Upper lobe of left lung (tissue), 6 donors: ENCODE measurements at regions not wholly inside any gene's neighbourhood (a gene's known extent, or its start where the extent isn't known, plus 50 kb on each side); places are given as distances from the start of the nearest gene placed in this dataset.
A peak's percentile ranks its signal among the peaks of the same experiment; 100 is the strongest.

Experiments
- ATAC-seq, 2 donors: fragments of 200-7000 bp; cut with Tn5 transposase; one replicate each; pipeline ENCODE4 v1.9.1; 2022; ENCODE audit warnings: mild to moderate bottlenecking in 2 of 2, moderate library complexity in 2 of 2; ENCODE audit not compliant: low FRiP score in 2 of 2
- DNase-seq, 2 donors: peaks; one replicate each; pipeline ENCODE4 v3.0.0-alpha.2; 2019 to 2020
- H3K27ac ChIP-seq, 4 donors: fragments of 200-600 bp; sonication (generic); one replicate each; pipeline ENCODE4 v1.5.1; 2016 to 2019
- H3K27me3 ChIP-seq, 4 donors: fragments of 200-600 bp; sonication (generic); one replicate each; pipeline ENCODE4 v1.5.1; 2017 to 2019
- H3K36me3 ChIP-seq, 4 donors: fragments of 200-600 bp; sonication (generic); one replicate each; pipeline ENCODE4 v1.5.1; 2016 to 2019
- H3K4me1 ChIP-seq, 4 donors: fragments of 200-600 bp; sonication (generic); one replicate each; pipeline ENCODE4 v1.5.1; 2018 to 2019
- H3K4me3 ChIP-seq, 4 donors: fragments of 200-600 bp; sonication (generic); one replicate each; pipeline ENCODE4 v1.5.1; 2017 to 2019; ENCODE audit warnings: mild to moderate bottlenecking in 2 of 4, moderate library complexity in 1 of 4
- H3K9me3 ChIP-seq, 4 donors: fragments of 200-600 bp; sonication (generic); one replicate each; pipeline ENCODE4 v1.5.1; 2018 to 2019
- CTCF ChIP-seq, 6 experiments: fragments of 450-650 bp in 4 of 6; fragments of 200-600 bp in 2 of 6; sonication (generic) in 2 of 6; IDR thresholded peaks; one replicate each; pipeline ENCODE4 v1.5.1; 2016 to 2019; ENCODE audit warnings: antibody characterized with exemption in 6 of 6
- EP300 ChIP-seq, 4 donors: sonication (generic); formaldehyde crosslinking; IDR thresholded peaks; one replicate each; pipeline ENCODE4 v1.5.1; 2017; ENCODE audit warnings: antibody characterized with exemption in 4 of 4, control low read depth in 2 of 4
- POLR2A ChIP-seq, 4 donors: fragments of 450-650 bp; IDR thresholded peaks; one replicate each; pipeline ENCODE4 v1.5.1; 2016 to 2017; ENCODE audit warnings: antibody characterized with exemption in 4 of 4, mild to moderate bottlenecking in 2 of 4
- POLR2AphosphoS5 ChIP-seq, 2 donors: sonication (generic); formaldehyde crosslinking; IDR thresholded peaks; one replicate each; pipeline ENCODE4 v1.5.1; 2017; ENCODE audit warnings: antibody characterized with exemption in 2 of 2
- WGBS, 2 donors: methylation state at CpG; one replicate each; pipeline ENCODE4 v1.1.5; 2017 to 2018; 5-methylcytosine and 5-hydroxymethylcytosine counted together
- donor health status: DM: no; HTN: no; CAD: no; lungs with moderate emphysema.
- donor health status: DM: no; HTN: yes; CAD: no; lungs with severe emphysema.

- Histone ChIP-seq H3K4me1 (no peaks in the 10 kb centered on the region), H3K4me3 (no peak overlapping the region), H3K36me3 (no peaks in the 10 kb centered on the region), H3K9me3 (no peaks in the 10 kb centered on the region), H3K27me3 (no peaks in the 10 kb centered on the region), H3K27ac (no peak overlapping the region)
- DNase-seq: no peak
- peak in 1 of 2 donors; percentile 10 for ATAC-seq
- WGBS, 2 donors: 83% methylated on average over 1 of the region's 1 CpG
- TF ChIP-seq EP300 (IDR thresholded peaks at IDR 0.05) (no peak), CTCF (IDR thresholded peaks at IDR 0.05) (no peak), POLR2AphosphoS5 (IDR thresholded peaks at IDR 0.05) (no peak), POLR2A (IDR thresholded peaks at IDR 0.05) (no peak)
Measured at GRCh38 chr2:176687944-176688343, 418.7 kb downstream of the MTX2 start.

DNA sequence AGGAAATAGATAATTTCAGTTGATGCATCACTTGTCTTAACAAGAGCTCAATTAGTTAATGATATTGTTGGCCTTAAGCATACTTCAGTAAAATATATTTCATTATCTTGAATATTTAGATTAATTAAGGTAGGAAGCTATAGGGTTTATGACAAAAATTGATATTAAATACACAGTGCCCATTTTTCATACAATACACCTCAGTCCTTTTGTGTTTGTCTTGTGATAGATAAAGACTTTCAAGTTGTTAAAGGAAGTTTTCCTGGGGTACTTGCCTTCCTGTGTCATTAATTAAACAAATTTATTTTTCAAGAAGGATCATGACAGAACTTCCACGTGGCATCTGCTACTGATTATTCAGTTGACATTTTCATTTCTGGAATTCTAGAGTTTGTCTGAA, 420.5 kb downstream of the MTX2 start:
- ATAC-seq: no peak
- Histone ChIP-seq H3K9me3 (no peaks in the 10 kb centered on the region), H3K4me3 (no peak overlapping the region), H3K4me1 (no peaks in the 10 kb centered on the region), H3K36me3 (no peaks in the 10 kb centered on the region), H3K27ac (no peak overlapping the region), H3K27me3 (no peaks in the 10 kb centered on the region)
- no peak for DNase-seq
- no peak for TF ChIP-seq EP300 (IDR thresholded peaks at IDR 0.05)
- no peak for TF ChIP-seq POLR2A (IDR thresholded peaks at IDR 0.05)
- TF ChIP-seq POLR2AphosphoS5 (IDR thresholded peaks at IDR 0.05): no peak
- no peak for TF ChIP-seq CTCF (IDR thresholded peaks at IDR 0.05)
- WGBS, 2 donors: 38 to 49% methylated on average over 1 of the region's 1 CpG

GRCh38 chr2:176691471-176691870, 422.2 kb downstream of the MTX2 start:
- no peaks in the 10 kb centered on the region for H3K4me1 ChIP-seq
- H3K9me3 ChIP-seq: no peaks in the 10 kb centered on the region
- no peak for DNase-seq
- no peaks in the 10 kb centered on the region for H3K27me3 ChIP-seq
- no peaks in the 10 kb centered on the region for H3K36me3 ChIP-seq
- 61 to 71% methylated on average over 2 of the region's 2 CpGs for WGBS, 2 donors
- no peak for ATAC-seq
- no peak overlapping the region for H3K27ac ChIP-seq
- no peak overlapping the region for H3K4me3 ChIP-seq
- TF ChIP-seq EP300 (IDR thresholded peaks at IDR 0.05) (no peak), CTCF (IDR thresholded peaks at IDR 0.05) (no peak), POLR2AphosphoS5 (IDR thresholded peaks at IDR 0.05) (no peak), POLR2A (IDR thresholded peaks at IDR 0.05) (no peak)

DNA sequence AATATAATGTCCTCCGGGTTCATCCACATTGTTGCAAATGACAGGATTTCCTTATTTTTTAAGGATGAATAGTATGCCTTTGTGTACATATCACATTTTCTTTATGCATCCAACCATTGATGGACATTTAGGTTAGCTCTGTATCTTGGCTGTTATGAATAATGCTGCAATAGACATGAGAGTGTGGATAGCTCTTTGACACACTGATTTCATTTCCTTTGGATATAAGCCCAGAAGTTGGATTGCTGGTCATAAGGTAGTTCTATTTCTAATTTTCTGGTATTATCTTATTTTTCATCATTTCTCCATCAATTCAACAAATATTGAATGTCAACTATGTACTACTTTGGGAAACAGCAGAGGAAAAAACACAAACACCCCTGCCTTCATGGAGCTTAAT, 423.3 kb downstream of the MTX2 start:
- H3K9me3 ChIP-seq: no peaks in the 10 kb centered on the region
- 68 to 79% methylated on average over 1 of the region's 1 CpG for WGBS, 2 donors
- ATAC-seq: no peak
- no peaks in the 10 kb centered on the region for H3K27me3 ChIP-seq
- no peaks in the 10 kb centered on the region for H3K4me1 ChIP-seq
- no peak for TF ChIP-seq CTCF (IDR thresholded peaks at IDR 0.05)
- no peak for TF ChIP-seq POLR2A (IDR thresholded peaks at IDR 0.05)
- TF ChIP-seq POLR2AphosphoS5 (IDR thresholded peaks at IDR 0.05): no peak
- TF ChIP-seq EP300 (IDR thresholded peaks at IDR 0.05): no peak
- H3K27ac ChIP-seq: no peak overlapping the region
- H3K4me3 ChIP-seq: no peak overlapping the region
- DNase-seq: no peak
- H3K36me3 ChIP-seq: no peaks in the 10 kb centered on the region

DNA sequence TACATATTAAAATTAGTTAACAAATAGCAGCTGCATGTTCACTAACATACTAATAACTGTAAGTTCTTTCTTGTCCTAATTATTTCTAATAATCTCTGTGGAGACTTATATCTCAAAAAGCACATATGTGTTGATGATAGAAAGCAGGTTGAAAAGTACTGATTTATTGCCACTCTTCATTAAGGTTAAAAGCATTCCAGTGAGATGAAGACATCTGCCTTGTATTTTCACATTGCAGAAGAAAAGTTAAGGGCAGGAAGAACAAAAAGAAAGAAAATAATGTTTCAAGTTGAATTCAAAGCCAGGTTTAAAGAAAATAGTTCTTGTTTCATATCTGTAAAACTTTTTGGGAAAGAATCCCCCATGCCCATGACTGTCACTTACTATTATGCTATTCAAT, 429.9 kb downstream of the MTX2 start:
- Histone ChIP-seq H3K4me1 (no peaks in the 10 kb centered on the region), H3K9me3 (no peaks in the 10 kb centered on the region), H3K36me3 (no peaks in the 10 kb centered on the region), H3K27ac (no peak overlapping the region), H3K27me3 (no peaks in the 10 kb centered on the region), H3K4me3 (no peak overlapping the region)
- DNase-seq: no peak
- TF ChIP-seq POLR2A (IDR thresholded peaks at IDR 0.05): no peak
- TF ChIP-seq EP300 (IDR thresholded peaks at IDR 0.05): no peak
- TF ChIP-seq CTCF (IDR thresholded peaks at IDR 0.05): no peak
- no peak for TF ChIP-seq POLR2AphosphoS5 (IDR thresholded peaks at IDR 0.05)
- no peak for ATAC-seq
